ENCODE measurements at regions not wholly inside any gene's neighbourhood (a gene's known extent, or its start where the extent isn't known, plus 50 kb on each side); places are given as distances from the start of the nearest gene placed in this dataset.

DNA sequence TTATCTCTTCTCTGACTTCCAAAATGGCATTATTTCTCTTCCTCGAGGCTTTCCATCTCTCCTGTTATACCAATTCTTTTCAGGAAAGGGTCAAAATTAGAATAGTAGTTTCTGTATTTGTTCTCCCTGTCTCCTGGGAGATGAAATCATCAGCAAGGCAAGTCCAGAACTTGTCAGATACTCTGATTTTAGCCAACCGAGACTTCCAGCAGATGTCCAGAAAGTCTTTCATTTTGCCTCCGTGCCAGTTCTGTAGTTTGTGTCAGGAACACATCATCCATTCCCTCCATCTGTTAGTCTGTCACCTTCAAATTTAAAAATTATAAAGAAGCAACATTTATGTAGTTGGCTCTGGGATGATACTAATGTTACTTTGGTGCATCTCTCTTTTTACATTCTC lies 275.7 kb downstream of the CCDC59 start:
- intact Hi-C loops (cut with DNase I; ENCODE audit: low total_unique reads), result no loop called here

DNA sequence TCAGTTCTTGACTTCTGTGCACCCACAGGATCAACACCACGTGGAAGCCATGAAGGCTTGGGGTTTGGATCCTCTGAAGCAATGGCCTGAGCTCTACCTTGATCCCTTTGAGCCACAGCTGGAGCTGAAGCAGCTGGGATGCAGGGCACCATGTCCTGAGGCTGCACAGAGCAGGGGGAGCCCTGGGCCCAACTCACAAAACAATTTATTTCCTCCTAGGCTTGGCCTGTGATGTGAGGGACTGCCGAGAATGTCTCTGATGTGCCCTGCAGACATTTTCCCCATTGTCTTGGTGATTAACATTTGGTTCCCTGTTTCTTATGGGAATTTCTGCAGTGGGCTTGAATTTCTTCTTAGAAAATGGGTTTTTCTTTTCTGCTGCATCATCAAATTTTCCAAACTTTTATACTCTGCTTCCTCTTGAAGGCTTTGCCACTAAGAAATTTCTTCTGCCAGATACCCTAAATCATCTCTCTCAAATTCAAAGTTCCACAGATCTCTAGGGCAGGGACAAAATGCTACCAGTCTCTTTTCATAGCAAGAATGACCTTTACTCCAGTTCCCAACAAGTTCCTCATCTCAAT lies 288.2 kb downstream of the CCDC59 start:
- TF ChIP-seq, protein P1, sequence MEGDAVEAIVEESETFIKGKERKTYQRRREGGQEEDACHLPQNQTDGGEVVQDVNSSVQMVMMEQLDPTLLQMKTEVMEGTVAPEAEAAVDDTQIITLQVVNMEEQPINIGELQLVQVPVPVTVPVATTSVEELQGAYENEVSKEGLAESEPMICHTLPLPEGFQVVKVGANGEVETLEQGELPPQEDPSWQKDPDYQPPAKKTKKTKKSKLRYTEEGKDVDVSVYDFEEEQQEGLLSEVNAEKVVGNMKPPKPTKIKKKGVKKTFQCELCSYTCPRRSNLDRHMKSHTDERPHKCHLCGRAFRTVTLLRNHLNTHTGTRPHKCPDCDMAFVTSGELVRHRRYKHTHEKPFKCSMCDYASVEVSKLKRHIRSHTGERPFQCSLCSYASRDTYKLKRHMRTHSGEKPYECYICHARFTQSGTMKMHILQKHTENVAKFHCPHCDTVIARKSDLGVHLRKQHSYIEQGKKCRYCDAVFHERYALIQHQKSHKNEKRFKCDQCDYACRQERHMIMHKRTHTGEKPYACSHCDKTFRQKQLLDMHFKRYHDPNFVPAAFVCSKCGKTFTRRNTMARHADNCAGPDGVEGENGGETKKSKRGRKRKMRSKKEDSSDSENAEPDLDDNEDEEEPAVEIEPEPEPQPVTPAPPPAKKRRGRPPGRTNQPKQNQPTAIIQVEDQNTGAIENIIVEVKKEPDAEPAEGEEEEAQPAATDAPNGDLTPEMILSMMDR (IDR thresholded peaks at IDR 0.05 in 4 of 5, conservative IDR thresholded peaks at IDR 0.05 in 1 of 5), result no peak
- no peak for TF ChIP-seq POLR2A (IDR thresholded peaks at IDR 0.05)
- ATAC-seq, result no peak
- Histone ChIP-seq H3K4me3 (no peak overlapping the region), H3K4me1 (no peaks in the 10 kb centered on the region), H3K27ac (no peak overlapping the region), H3K36me3 (no peaks in the 10 kb centered on the region), H3K9me3 (no peaks in the 10 kb centered on the region), H3K27me3 (no peaks in the 10 kb centered on the region)
- in situ Hi-C loops (cut with MboI; ENCODE audit: low sequenced_read_pairs in 4 of 4), result no loop called here
- no peak for DNase-seq
- intact Hi-C loops (cut with DNase I; ENCODE audit: low total_unique reads), result no loop called here

More for the DNA sequence above, 275.7 kb downstream of the CCDC59 start:
- no peak overlapping the region for H3K4me3 ChIP-seq
- ATAC-seq, result no peak
- no peaks in the 10 kb centered on the region for H3K9me3 ChIP-seq
- no peak overlapping the region for H3K27ac ChIP-seq
- DNase-seq, result no peak
- in situ Hi-C loops (cut with MboI; ENCODE audit: low sequenced_read_pairs in 4 of 4), result no loop called here
- H3K27me3 ChIP-seq, result no peaks in the 10 kb centered on the region
- H3K36me3 ChIP-seq, result no peaks in the 10 kb centered on the region
- H3K4me1 ChIP-seq, result no peaks in the 10 kb centered on the region
- TF ChIP-seq, protein P1 (IDR thresholded peaks at IDR 0.05 in 4 of 5, conservative IDR thresholded peaks at IDR 0.05 in 1 of 5), result no peak
- no peak for TF ChIP-seq POLR2A (IDR thresholded peaks at IDR 0.05)

DNA sequence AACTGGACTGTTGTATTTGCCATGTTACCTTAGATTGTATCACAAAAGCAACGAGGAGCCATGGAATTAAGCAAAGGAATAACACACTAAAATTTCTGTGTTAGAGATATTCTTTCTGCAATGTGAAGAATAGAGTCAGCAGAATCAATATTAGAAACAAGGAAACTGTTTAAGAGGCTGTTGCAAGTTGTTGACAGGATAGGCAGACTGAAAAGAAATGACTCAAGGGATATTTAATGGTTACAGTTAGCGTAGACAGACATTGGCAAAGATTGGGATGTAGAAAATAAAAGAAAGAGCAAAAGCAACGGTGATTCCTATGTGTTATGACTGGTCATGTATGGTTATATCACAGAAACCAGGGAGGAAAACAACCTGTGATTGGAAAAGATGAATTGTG lies 299.0 kb upstream of the PPFIA2 start:
- Histone ChIP-seq H3K9me3 (no peaks in the 10 kb centered on the region), H3K27me3 (no peaks in the 10 kb centered on the region), H3K4me1 (no peaks in the 10 kb centered on the region), H3K27ac (no peak overlapping the region), H3K36me3 (no peaks in the 10 kb centered on the region), H3K4me3 (no peak overlapping the region)
- intact Hi-C loops (cut with DNase I; ENCODE audit: low total_unique reads), result no loop called here
- in situ Hi-C loops (cut with MboI; ENCODE audit: low sequenced_read_pairs in 4 of 4), result no loop called here
- no peak for ATAC-seq
- DNase-seq, result no peak
- TF ChIP-seq, protein P1 (IDR thresholded peaks at IDR 0.05 in 4 of 5, conservative IDR thresholded peaks at IDR 0.05 in 1 of 5), result no peak
- no peak for TF ChIP-seq POLR2A (IDR thresholded peaks at IDR 0.05)

DNA sequence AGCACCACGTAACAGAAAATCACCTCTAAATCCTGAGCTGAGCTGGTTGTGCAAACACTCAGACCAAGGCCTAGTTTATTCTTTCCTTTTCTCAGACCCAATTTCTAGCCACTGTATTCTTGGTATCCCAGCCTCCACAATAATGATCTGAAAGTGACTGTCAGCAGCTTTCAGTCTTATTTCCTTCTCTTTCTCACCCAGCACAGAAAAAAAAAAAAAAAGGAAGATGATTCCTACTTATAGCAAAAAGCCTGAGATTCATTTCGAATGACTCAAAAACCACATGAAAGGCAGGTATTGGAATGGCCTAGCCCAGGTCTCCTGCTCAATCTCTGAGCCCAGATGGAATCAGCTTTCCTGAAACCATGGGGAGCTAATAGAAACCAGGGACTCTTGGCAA lies 298.6 kb upstream of the PPFIA2 start:
- intact Hi-C loops (cut with DNase I; ENCODE audit: low total_unique reads) (no loop called here), in situ Hi-C loops (cut with MboI; ENCODE audit: low sequenced_read_pairs in 4 of 4) (no loop called here)
- Histone ChIP-seq H3K4me3 (no peak overlapping the region), H3K27me3 (no peaks in the 10 kb centered on the region), H3K36me3 (no peaks in the 10 kb centered on the region), H3K4me1 (no peaks in the 10 kb centered on the region), H3K9me3 (no peaks in the 10 kb centered on the region), H3K27ac (no peak overlapping the region)
- TF ChIP-seq, protein P1 (IDR thresholded peaks at IDR 0.05 in 4 of 5, conservative IDR thresholded peaks at IDR 0.05 in 1 of 5), result no peak
- no peak for TF ChIP-seq POLR2A (IDR thresholded peaks at IDR 0.05)
- DNase-seq, result no peak
- no peak for ATAC-seq

DNA sequence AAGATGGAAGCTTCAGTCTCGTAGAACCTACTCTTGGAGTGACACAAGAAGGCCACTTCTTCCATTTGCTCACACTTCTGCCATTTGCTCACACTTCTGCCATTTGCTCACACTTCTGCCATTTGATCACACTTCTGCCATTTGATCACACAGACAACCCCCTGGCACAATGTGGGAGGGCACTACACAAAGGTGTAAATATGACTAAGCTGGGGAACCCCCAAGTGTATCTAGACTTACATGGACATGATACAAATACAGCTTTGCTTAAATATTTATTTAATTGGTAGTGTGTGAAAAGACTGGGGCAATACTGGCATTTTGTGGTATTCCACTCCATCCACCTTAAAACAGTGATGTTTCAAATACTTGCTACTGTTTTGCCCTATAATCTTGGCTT lies 296.2 kb upstream of the PPFIA2 start:
- in situ Hi-C loops (cut with MboI; ENCODE audit: low sequenced_read_pairs in 4 of 4), result no loop called here
- DNase-seq, result no peak
- Histone ChIP-seq H3K4me1 (no peaks in the 10 kb centered on the region), H3K27me3 (no peaks in the 10 kb centered on the region), H3K9me3 (no peaks in the 10 kb centered on the region), H3K27ac (no peak overlapping the region), H3K4me3 (no peak overlapping the region), H3K36me3 (no peaks in the 10 kb centered on the region)
- TF ChIP-seq POLR2A (IDR thresholded peaks at IDR 0.05), result no peak
- no peak for ATAC-seq
- intact Hi-C loops (cut with DNase I; ENCODE audit: low total_unique reads), result no loop called here

Data from gastrocnemius medialis (tissue), 4 donors.